GM12892 (cell line): ENCODE measurements at regions not wholly inside any gene's neighbourhood (a gene's known extent, or its start where the extent isn't known, plus 50 kb on each side); places are given as distances from the start of the nearest gene placed in this dataset.

Experiments
- POLR2A ChIP-seq: IDR thresholded peaks from 2 replicates; pipeline ENCODE4 v1.6.1; 2011; ENCODE audit warnings: low read depth, low read length, control low read depth
- POLR2AphosphoS5 ChIP-seq: IDR thresholded peaks from 2 replicates; pipeline ENCODE4 v1.6.1; 2011; ENCODE audit warnings: low read depth, low read length, control low read depth

- TF ChIP-seq POLR2A (no peak), POLR2AphosphoS5 (no peak)
Measured at GRCh38 chr2:163347982-163348856, 387.6 kb downstream of the FIGN start.
